ENCODE measurements at regions not wholly inside any gene's neighbourhood (a gene's known extent, or its start where the extent isn't known, plus 50 kb on each side); places are given as distances from the start of the nearest gene placed in this dataset.
"Not testable (repeated sequence)": the region's sequence is repeated elsewhere in the genome, so short reads cannot be mapped to it uniquely, and the experiment has no call there.

DNA sequence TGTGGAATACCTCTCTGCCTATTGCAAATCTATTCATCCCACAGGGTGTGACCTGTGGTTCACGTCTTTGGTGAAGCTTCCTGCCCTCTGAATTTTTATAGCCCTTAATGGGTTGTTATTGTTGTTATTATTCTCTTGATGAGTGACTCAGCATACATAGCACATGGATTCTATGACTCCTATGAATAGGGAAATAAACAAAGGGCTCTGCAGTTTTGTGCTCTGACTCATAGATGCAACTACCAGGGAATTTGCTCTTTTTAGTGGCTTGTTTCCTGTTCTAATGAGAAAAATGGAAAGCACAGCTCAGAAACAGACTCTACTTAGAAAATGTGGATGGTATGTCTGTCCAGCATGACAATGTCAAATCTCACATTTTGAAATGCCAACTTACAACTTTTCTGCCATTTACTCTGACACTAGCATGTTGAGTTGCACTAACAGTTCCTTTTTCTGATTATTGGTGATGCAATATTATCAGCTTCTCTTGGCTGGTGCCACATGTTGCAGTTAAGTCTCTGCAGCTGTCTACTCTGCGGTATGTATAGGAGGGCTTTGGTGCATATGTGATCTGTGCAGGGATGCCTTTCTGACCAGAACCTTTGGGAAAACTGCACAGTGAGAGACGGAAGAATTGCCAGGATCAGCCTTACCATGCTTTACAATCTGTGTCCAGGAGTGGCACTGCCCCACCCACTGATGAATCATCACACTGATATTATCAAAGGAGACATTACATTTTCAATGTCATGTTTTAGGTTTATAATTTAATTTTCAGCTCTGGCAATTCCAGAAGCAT is 996.4 kb upstream of the WWC1 start:
- H3K4me1 ChIP-seq (ENCODE audit: insufficient read depth): peaks cover 14% of the 10 kb centered on the region
- H3K27ac ChIP-seq: peak overlapping the region; percentile 4; the same call in 1 of the 2 replicates
- no peak overlapping the region for H3K9ac ChIP-seq
- H3K79me2 ChIP-seq (ENCODE audit: insufficient read depth): no peaks in the 10 kb centered on the region
- in situ Hi-C loops (cut with MboI): no loop called here
- no peaks in the 10 kb centered on the region for H3K9me2 ChIP-seq (ENCODE audit: insufficient read depth)
- peak; percentile 86 for DNase-seq
- WGBS, 2 experiments (ENCODE audit: low coverage in 1 of 2, low lambda C conversion rate in 2 of 2, missing lambda C conversion rate in 2 of 2): 0 to 2% methylated on average over 3 of the region's 3 CpGs
- peaks cover 29% of the 10 kb centered on the region for H3K27me3 ChIP-seq (replicated peaks; ENCODE audit: insufficient read depth)
- H3K36me3 ChIP-seq (ENCODE audit: low read depth): no peaks in the 10 kb centered on the region
- peak overlapping the region; percentile 39 for H3K4me2 ChIP-seq (ENCODE audit: unreplicated experiment)
- no peak overlapping the region for H2AFZ ChIP-seq
- TF ChIP-seq EZH2phosphoT487 (IDR thresholded peaks at IDR 0.05; ENCODE audit: insufficient read depth, low read depth) (no peak), EZH2 (IDR thresholded peaks at IDR 0.05; ENCODE audit: insufficient read depth, poor library complexity, severe bottlenecking) (no peak)
- H3K4me3 ChIP-seq: peak overlapping the region; percentile 26; the same call in 1 of the 2 replicates
- no peaks in the 10 kb centered on the region for H4K20me1 ChIP-seq (ENCODE audit: insufficient read depth)
- no peaks in the 10 kb centered on the region for H3K9me3 ChIP-seq (ENCODE audit: low read depth)
- H3F3A ChIP-seq (ENCODE audit: insufficient read depth): peaks cover 22% of the 10 kb centered on the region

DNA sequence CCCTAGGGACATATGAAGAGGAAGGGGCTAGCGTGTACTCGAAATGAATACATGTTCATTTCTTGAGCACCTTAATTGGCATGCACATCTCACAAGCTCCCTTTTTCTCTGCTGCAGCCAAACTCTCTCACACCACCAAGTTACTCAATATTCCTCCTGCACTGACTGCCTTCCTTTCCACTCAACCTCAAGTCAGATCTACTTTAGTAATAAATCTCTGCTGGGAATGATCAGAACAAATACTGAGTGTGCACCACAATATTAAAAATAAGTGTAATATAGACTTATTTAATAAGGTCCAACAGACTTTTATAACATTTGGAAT is 995.8 kb upstream of the WWC1 start:
- no peak overlapping the region for H3K27ac ChIP-seq
- TF ChIP-seq EZH2phosphoT487 (IDR thresholded peaks at IDR 0.05; ENCODE audit: insufficient read depth, low read depth): no peak
- no peak for TF ChIP-seq EZH2 (IDR thresholded peaks at IDR 0.05; ENCODE audit: insufficient read depth, poor library complexity, severe bottlenecking)
- in situ Hi-C loops (cut with MboI): no loop called here

DNA sequence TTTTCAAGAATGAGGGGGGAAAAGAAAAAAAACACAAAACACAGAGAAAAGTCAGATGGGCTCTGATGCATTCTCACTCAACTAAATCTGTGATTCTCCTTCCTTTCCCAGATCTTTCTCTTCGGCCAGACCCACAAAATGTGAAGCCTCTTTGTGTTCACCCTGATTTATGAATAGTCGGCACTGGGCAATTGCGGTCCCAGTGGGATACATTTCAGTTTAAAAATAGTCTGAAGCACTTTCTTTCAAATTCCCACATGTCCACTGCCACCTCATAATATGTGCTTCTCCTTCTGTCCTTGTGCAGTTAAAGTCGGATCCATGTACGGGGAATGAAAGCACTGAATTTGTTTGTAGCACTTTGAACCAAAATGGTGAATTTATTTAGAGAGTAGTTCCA is 995.4 kb upstream of the WWC1 start:
- no peak overlapping the region for H3K4me2 ChIP-seq (ENCODE audit: unreplicated experiment)

More for the DNA sequence above, 995.8 kb upstream of the WWC1 start:
- DNase-seq: no peak
- Histone ChIP-seq H3K27me3 (replicated peaks; ENCODE audit: insufficient read depth) (peaks cover 24% of the 10 kb centered on the region), H3K4me2 (ENCODE audit: unreplicated experiment) (peak overlapping the region; percentile 39), H4K20me1 (ENCODE audit: insufficient read depth) (no peaks in the 10 kb centered on the region), H3K9me3 (ENCODE audit: low read depth) (no peaks in the 10 kb centered on the region), H3F3A (ENCODE audit: insufficient read depth) (peaks cover 22% of the 10 kb centered on the region), H2AFZ (no peak overlapping the region), H3K79me2 (ENCODE audit: insufficient read depth) (no peaks in the 10 kb centered on the region), H3K4me3 (no peak overlapping the region), H3K36me3 (ENCODE audit: low read depth) (no peaks in the 10 kb centered on the region), H3K9me2 (ENCODE audit: insufficient read depth) (no peaks in the 10 kb centered on the region), H3K9ac (no peak overlapping the region), H3K4me1 (ENCODE audit: insufficient read depth) (peaks cover 14% of the 10 kb centered on the region)
- WGBS, 2 experiments (ENCODE audit: low coverage in 1 of 2, low lambda C conversion rate in 2 of 2, missing lambda C conversion rate in 2 of 2): 36 to 42% methylated on average over 2 of the region's 2 CpGs

DNA sequence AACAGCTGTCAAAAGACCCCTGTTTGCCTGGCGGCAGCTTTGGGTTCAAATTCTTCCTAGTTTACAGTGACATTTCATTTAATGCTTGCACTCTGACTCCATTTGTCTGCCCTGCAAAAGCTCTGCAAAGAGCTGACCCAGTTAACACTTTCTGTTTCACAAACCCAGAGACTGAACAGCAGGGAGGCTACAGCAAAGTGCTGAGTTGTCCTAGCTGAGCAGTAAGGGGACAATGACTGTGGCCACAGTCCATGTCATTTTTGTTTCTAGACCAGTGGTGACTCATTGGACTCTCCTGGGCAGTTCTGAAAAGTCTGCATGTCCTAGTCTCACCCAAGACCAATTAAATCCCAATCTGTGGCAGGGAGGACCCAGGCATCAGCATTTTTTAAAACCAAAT is 994.8 kb upstream of the WWC1 start:
- Histone ChIP-seq H2AFZ (no peak overlapping the region), H3K9me2 (ENCODE audit: insufficient read depth) (no peaks in the 10 kb centered on the region), H3K9ac (no peak overlapping the region), H3K4me1 (ENCODE audit: insufficient read depth) (peaks cover 14% of the 10 kb centered on the region), H3K27me3 (replicated peaks; ENCODE audit: insufficient read depth) (peaks cover 13% of the 10 kb centered on the region), H3K4me3 (no peak overlapping the region), H3K36me3 (ENCODE audit: low read depth) (no peaks in the 10 kb centered on the region), H3K79me2 (ENCODE audit: insufficient read depth) (no peaks in the 10 kb centered on the region), H3K9me3 (ENCODE audit: low read depth) (no peaks in the 10 kb centered on the region), H4K20me1 (ENCODE audit: insufficient read depth) (no peaks in the 10 kb centered on the region), H3K4me2 (ENCODE audit: unreplicated experiment) (no peak overlapping the region), H3F3A (ENCODE audit: insufficient read depth) (peaks cover 22% of the 10 kb centered on the region), H3K27ac (no peak overlapping the region)
- WGBS, 2 experiments (ENCODE audit: low coverage in 1 of 2, low lambda C conversion rate in 2 of 2, missing lambda C conversion rate in 2 of 2): 85 to 90% methylated on average over 1 of the region's 1 CpG
- TF ChIP-seq EZH2 (IDR thresholded peaks at IDR 0.05; ENCODE audit: insufficient read depth, poor library complexity, severe bottlenecking) (no peak), EZH2phosphoT487 (IDR thresholded peaks at IDR 0.05; ENCODE audit: insufficient read depth, low read depth) (no peak)
- in situ Hi-C loops (cut with MboI): no loop called here
- DNase-seq: no peak

More for the DNA sequence above, 995.4 kb upstream of the WWC1 start:
- Histone ChIP-seq H3K9ac (no peak overlapping the region), H3K36me3 (ENCODE audit: low read depth) (no peaks in the 10 kb centered on the region), H2AFZ (no peak overlapping the region), H3K79me2 (ENCODE audit: insufficient read depth) (no peaks in the 10 kb centered on the region), H3K4me3 (no peak overlapping the region), H3K27me3 (replicated peaks; ENCODE audit: insufficient read depth) (peaks cover 19% of the 10 kb centered on the region), H3K9me3 (ENCODE audit: low read depth) (no peaks in the 10 kb centered on the region), H4K20me1 (ENCODE audit: insufficient read depth) (no peaks in the 10 kb centered on the region), H3K4me1 (ENCODE audit: insufficient read depth) (peaks cover 14% of the 10 kb centered on the region), H3F3A (ENCODE audit: insufficient read depth) (peaks cover 22% of the 10 kb centered on the region), H3K27ac (no peak overlapping the region), H3K9me2 (ENCODE audit: insufficient read depth) (no peaks in the 10 kb centered on the region)
- 76 to 78% methylated on average over 5 of the region's 5 CpGs for whole genome bisulfite sequencing, 2 experiments (ENCODE audit: low coverage in 1 of 2, low lambda C conversion rate in 2 of 2, missing lambda C conversion rate in 2 of 2)
- no peak for DNase-seq
- in situ Hi-C loops (cut with MboI): no loop called here
- TF ChIP-seq EZH2 (IDR thresholded peaks at IDR 0.05; ENCODE audit: insufficient read depth, poor library complexity, severe bottlenecking) (no peak), EZH2phosphoT487 (IDR thresholded peaks at IDR 0.05; ENCODE audit: insufficient read depth, low read depth) (no peak)

DNA sequence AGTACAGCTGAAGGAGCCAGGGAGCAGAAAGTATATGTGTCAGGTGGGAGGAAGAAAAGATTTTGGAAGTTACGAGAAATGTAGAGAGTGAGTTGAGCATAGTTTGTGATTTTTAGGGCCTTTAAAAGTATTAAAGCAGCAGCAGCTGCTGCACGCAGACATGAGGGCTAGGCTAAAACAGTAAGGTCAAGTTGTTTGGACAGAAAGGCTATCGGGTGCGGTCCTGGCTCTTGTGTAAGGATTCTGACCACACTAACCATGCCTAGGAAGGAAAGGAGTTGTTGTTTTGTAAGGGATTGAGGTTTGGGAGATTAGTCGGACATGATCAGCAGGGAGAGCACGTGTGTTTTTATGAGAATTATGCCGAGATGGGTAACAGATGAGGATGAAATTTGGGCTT is 991.6 kb upstream of the WWC1 start:
- in situ Hi-C loops (cut with MboI); H3K79me2 ChIP-seq (ENCODE audit: insufficient read depth); H3K4me3 ChIP-seq; H2AFZ ChIP-seq; H4K20me1 ChIP-seq (ENCODE audit: insufficient read depth); H3K4me2 ChIP-seq (ENCODE audit: unreplicated experiment); DNase-seq; H3K27ac ChIP-seq; H3K9me2 ChIP-seq (ENCODE audit: insufficient read depth); H3K9me3 ChIP-seq (ENCODE audit: low read depth); H3K9ac ChIP-seq; H3K36me3 ChIP-seq (ENCODE audit: low read depth): not testable (repeated sequence)
- Histone ChIP-seq H3K4me1 (ENCODE audit: insufficient read depth) (peaks cover 11% of the 10 kb centered on the region), H3K27me3 (replicated peaks; ENCODE audit: insufficient read depth) (peaks cover 13% of the 10 kb centered on the region; the same call in 1 of the 2 replicates), H3F3A (ENCODE audit: insufficient read depth) (peaks cover 14% of the 10 kb centered on the region)
- WGBS, 2 experiments (ENCODE audit: low coverage in 1 of 2, low lambda C conversion rate in 2 of 2, missing lambda C conversion rate in 2 of 2): 57 to 64% methylated on average over 7 of the region's 7 CpGs
